Neural progenitor cell (in vitro differentiated cells): ENCODE measurements at regions not wholly inside any gene's neighbourhood (a gene's known extent, or its start where the extent isn't known, plus 50 kb on each side); places are given as distances from the start of the nearest gene placed in this dataset.

Source experiments
- DNase-seq: peaks from one replicate; pipeline ENCODE4 v3.0.0-alpha.2; 2016; ENCODE audit warnings: low spot score
- H2AFZ ChIP-seq: fragments of 200-600 bp; sonication (generic); replicated peaks from 2 replicates; pipeline ENCODE4 v1.6.1; 2016; ENCODE audit warnings: antibody characterized with exemption
- H3F3A ChIP-seq: fragments of 200-600 bp; sonication (generic); 2 replicates; pipeline ENCODE4 v1.6.1; 2016; ENCODE audit warnings: antibody characterized with exemption, low read depth
- H3K27ac ChIP-seq: fragments of 200-600 bp; sonication (generic); 2 replicates; pipeline ENCODE4 v1.5.1; 2016; ENCODE audit warnings: mild to moderate bottlenecking
- H3K27me3 ChIP-seq: fragments of 200-600 bp; sonication (generic); 2 replicates; pipeline ENCODE4 v1.6.1; 2016; ENCODE audit warnings: mild to moderate bottlenecking, moderate library complexity
- H3K36me3 ChIP-seq: fragments of 200-600 bp; sonication (generic); 2 replicates; pipeline ENCODE4 v1.5.1; 2016
- H3K4me1 ChIP-seq: fragments of 200-600 bp; sonication (generic); 2 replicates; pipeline ENCODE4 v1.6.1; 2016; ENCODE audit warnings: mixed run types
- H3K4me2 ChIP-seq: fragments of 200-600 bp; sonication (generic); 2 replicates; pipeline ENCODE4 v1.6.1; 2016
- H3K4me3 ChIP-seq: fragments of 200-600 bp; sonication (generic); 2 replicates; pipeline ENCODE4 v1.5.1; 2016
- H3K79me2 ChIP-seq: fragments of 200-600 bp; sonication (generic); 2 replicates; pipeline ENCODE4 v1.6.1; 2016; ENCODE audit warnings: low read depth
- H3K9ac ChIP-seq: fragments of 200-600 bp; sonication (generic); 2 replicates; pipeline ENCODE4 v1.6.1; 2016
- H3K9me3 ChIP-seq: fragments of 200-600 bp; sonication (generic); 2 replicates; pipeline ENCODE4 v1.5.1; 2016; ENCODE audit warnings: low read depth
- H4K20me1 ChIP-seq: fragments of 200-600 bp; sonication (generic); 2 replicates; pipeline ENCODE4 v1.6.1; 2016; ENCODE audit warnings: low read depth
- H3K27ac Mint-ChIP-seq: 3 replicates; pipeline ENCODE4 v1.8.0; 2021; ENCODE audit warnings: mixed read lengths
- H3K27me3 Mint-ChIP-seq: 2 replicates; pipeline ENCODE4 v1.8.0; 2022; ENCODE audit warnings: low read depth, mild to moderate bottlenecking, inconsistent platforms, moderate library complexity, mixed read lengths; ENCODE audit not compliant: insufficient read depth
- H3K36me3 Mint-ChIP-seq: 3 replicates; pipeline ENCODE4 v1.8.0; 2021; ENCODE audit warnings: mixed read lengths
- H3K4me1 Mint-ChIP-seq: 3 replicates; pipeline ENCODE4 v1.8.0; 2021; ENCODE audit warnings: mixed read lengths
- H3K4me3 Mint-ChIP-seq: 3 replicates; pipeline ENCODE4 v1.8.0; 2021; ENCODE audit warnings: mild to moderate bottlenecking, moderate library complexity, mixed read lengths
- H3K9me3 Mint-ChIP-seq: 3 replicates; pipeline ENCODE4 v1.8.0; 2020; ENCODE audit warnings: mixed read lengths
- CTCF ChIP-seq: fragments of 200-600 bp; sonication (generic); IDR thresholded peaks from 2 replicates; pipeline ENCODE4 v1.5.1; 2017; ENCODE audit warnings: antibody characterized with exemption, mild to moderate bottlenecking
- EZH2 ChIP-seq: fragments of 200-600 bp; sonication (generic); IDR thresholded peaks from 2 replicates; pipeline ENCODE4 v1.6.1; 2017; ENCODE audit warnings: antibody characterized with exemption, mild to moderate bottlenecking, moderate library complexity
- EZH2phosphoT487 ChIP-seq: fragments of 200-600 bp; sonication (generic); IDR thresholded peaks from 2 replicates; pipeline ENCODE4 v1.6.1; 2017; ENCODE audit warnings: antibody characterized with exemption

GRCh38 chr2:242038166-242038927 is 168.8 kb downstream of the RTP5 start:
- no peak for DNase-seq
- peaks cover 10% of the 10 kb centered on the region for H3K27me3 Mint-ChIP-seq
- peaks cover 24% of the 10 kb centered on the region for H3K27me3 ChIP-seq

GRCh38 chr2:242038928-242039341 is 169.4 kb downstream of the RTP5 start:
- no peak overlapping the region for H3K9ac ChIP-seq
- no peak overlapping the region for H3K4me3 ChIP-seq
- no peak overlapping the region for H2AFZ ChIP-seq
- H3K4me2 ChIP-seq = no peak overlapping the region
- no peak overlapping the region for H3K4me3 Mint-ChIP-seq
- H3K27ac ChIP-seq = no peak overlapping the region
- no peaks in the 10 kb centered on the region for H3K4me1 ChIP-seq
- no peak for DNase-seq
- H3K4me1 Mint-ChIP-seq = peaks cover 5% of the 10 kb centered on the region
- H3K36me3 ChIP-seq = no peaks in the 10 kb centered on the region
- no peaks in the 10 kb centered on the region for H3K79me2 ChIP-seq
- H3K36me3 Mint-ChIP-seq = no peaks in the 10 kb centered on the region
- no peaks in the 10 kb centered on the region for H4K20me1 ChIP-seq
- peaks cover 13% of the 10 kb centered on the region for H3K27me3 Mint-ChIP-seq
- no peak overlapping the region for H3K27ac Mint-ChIP-seq
- H3K9me3 Mint-ChIP-seq = no peaks in the 10 kb centered on the region
- H3K27me3 ChIP-seq = peaks cover 30% of the 10 kb centered on the region
- H3K9me3 ChIP-seq = no peaks in the 10 kb centered on the region
- H3F3A ChIP-seq = no peaks in the 10 kb centered on the region
- no peak for TF ChIP-seq EZH2phosphoT487
- no peak for TF ChIP-seq CTCF
- no peak for TF ChIP-seq EZH2

More at GRCh38 chr2:242038166-242038927, 168.8 kb downstream of the RTP5 start:
- no peak overlapping the region for H3K4me3 ChIP-seq
- no peaks in the 10 kb centered on the region for H3K9me3 ChIP-seq
- no peaks in the 10 kb centered on the region for H3K36me3 ChIP-seq
- H3K4me2 ChIP-seq = no peak overlapping the region
- H3K27ac Mint-ChIP-seq = peak overlapping the region; percentile 40
- H3K27ac ChIP-seq = no peak overlapping the region
- H3F3A ChIP-seq = no peaks in the 10 kb centered on the region
- no peak overlapping the region for H3K9ac ChIP-seq
- H3K4me1 Mint-ChIP-seq = peaks cover 7% of the 10 kb centered on the region
- no peaks in the 10 kb centered on the region for H3K36me3 Mint-ChIP-seq
- TF ChIP-seq CTCF (no peak), EZH2phosphoT487 (no peak), EZH2 (no peak)
- no peak overlapping the region for H3K4me3 Mint-ChIP-seq
- no peaks in the 10 kb centered on the region for H3K9me3 Mint-ChIP-seq
- H2AFZ ChIP-seq = no peak overlapping the region
- no peaks in the 10 kb centered on the region for H3K4me1 ChIP-seq
- H3K79me2 ChIP-seq = no peaks in the 10 kb centered on the region
- no peaks in the 10 kb centered on the region for H4K20me1 ChIP-seq

- Mint-ChIP-seq H3K4me3 (no peak overlapping the region), H3K9me3 (peaks cover 2% of the 10 kb centered on the region), H3K36me3 (no peaks in the 10 kb centered on the region), H3K27ac (no peak overlapping the region), H3K27me3 (peaks cover 27% of the 10 kb centered on the region), H3K4me1 (peaks cover 8% of the 10 kb centered on the region)
- H3K27me3 ChIP-seq = peaks cover 44% of the 10 kb centered on the region
- no peak overlapping the region for H3K4me3 ChIP-seq
- H3K4me1 ChIP-seq = no peaks in the 10 kb centered on the region
- H4K20me1 ChIP-seq = no peaks in the 10 kb centered on the region
- H3K27ac ChIP-seq = no peak overlapping the region
- no peaks in the 10 kb centered on the region for H3K36me3 ChIP-seq
- H3K79me2 ChIP-seq = no peaks in the 10 kb centered on the region
- H3F3A ChIP-seq = no peaks in the 10 kb centered on the region
- no peak overlapping the region for H2AFZ ChIP-seq
- H3K9me3 ChIP-seq = no peaks in the 10 kb centered on the region
- TF ChIP-seq CTCF (no peak), EZH2 (no peak), EZH2phosphoT487 (no peak)
- no peak overlapping the region for H3K9ac ChIP-seq
- no peak for DNase-seq
- no peak overlapping the region for H3K4me2 ChIP-seq
These were observed 170.8 kb downstream of the RTP5 start for GRCh38 chr2:242040303-242040655.
